ENCODE measurements at regions not wholly inside any gene's neighbourhood (a gene's known extent, or its start where the extent isn't known, plus 50 kb on each side); places are given as distances from the start of the nearest gene placed in this dataset.

- Histone ChIP-seq H3K4me3 (ENCODE audit: low read depth, low read length) (no peak overlapping the region), H3K27me3 (replicated peaks; ENCODE audit: control insufficient read depth, insufficient read depth, low read length) (no peaks in the 10 kb centered on the region), H3K4me1 (peaks cover 7% of the 10 kb centered on the region; the same call in 1 of the 2 replicates), H3K9me3 (no peaks in the 10 kb centered on the region), H3K36me3 (ENCODE audit: control insufficient read depth, insufficient read depth, low read length) (no peaks in the 10 kb centered on the region)
- Mint-ChIP-seq H3K4me3 (ENCODE audit: unreplicated experiment) (no peak overlapping the region), H3K4me1 (ENCODE audit: low read depth, unreplicated experiment) (no peaks in the 10 kb centered on the region), H3K9me3 (ENCODE audit: unreplicated experiment) (no peaks in the 10 kb centered on the region), H3K36me3 (ENCODE audit: insufficient read depth, unreplicated experiment) (no peaks in the 10 kb centered on the region), H3K27me3 (ENCODE audit: insufficient read depth, unreplicated experiment) (no peaks in the 10 kb centered on the region), H3K27ac (ENCODE audit: unreplicated experiment) (no peak overlapping the region)
- no peak for DNase-seq
- intact Hi-C loops (cut with micrococcal nuclease; ENCODE audit: unreplicated experiment), result no loop called here
- POLR2A ChIA-PET, result no interaction called here
- CTCF ChIA-PET, result no interaction called here
- no peak for TF ChIP-seq CTCF (IDR thresholded peaks at IDR 0.05; ENCODE audit: insufficient read depth in 1 of 2, low read depth in 1 of 2, low read length in 1 of 2, severe bottlenecking in 1 of 2, unreplicated experiment in 1 of 2)
- no TSS peak for BruUV-seq (replicated peaks)
Observed at GRCh38 chr14:43166163-43166562, 1340.9 kb downstream of the FSCB start.

GRCh38 chr14:43165651-43166050 is 1341.4 kb downstream of the FSCB start:
- H3K4me1 ChIP-seq, result peaks cover 7% of the 10 kb centered on the region; the same call in 1 of the 2 replicates
- DNase-seq, result no peak
- intact Hi-C loops (cut with micrococcal nuclease; ENCODE audit: unreplicated experiment), result no loop called here
- no peaks in the 10 kb centered on the region for H3K9me3 ChIP-seq
- no peaks in the 10 kb centered on the region for H3K27me3 ChIP-seq (replicated peaks; ENCODE audit: control insufficient read depth, insufficient read depth, low read length)
- H3K36me3 ChIP-seq (ENCODE audit: control insufficient read depth, insufficient read depth, low read length), result no peaks in the 10 kb centered on the region
- Mint-ChIP-seq H3K27ac (ENCODE audit: unreplicated experiment) (no peak overlapping the region), H3K4me3 (ENCODE audit: unreplicated experiment) (no peak overlapping the region), H3K36me3 (ENCODE audit: insufficient read depth, unreplicated experiment) (no peaks in the 10 kb centered on the region), H3K9me3 (ENCODE audit: unreplicated experiment) (no peaks in the 10 kb centered on the region), H3K27me3 (ENCODE audit: insufficient read depth, unreplicated experiment) (no peaks in the 10 kb centered on the region), H3K4me1 (ENCODE audit: low read depth, unreplicated experiment) (no peaks in the 10 kb centered on the region)
- BruUV-seq (replicated peaks), result no TSS peak
- H3K4me3 ChIP-seq (ENCODE audit: low read depth, low read length), result no peak overlapping the region
- ChIA-PET CTCF (no interaction called here), POLR2A (no interaction called here)
- TF ChIP-seq CTCF (IDR thresholded peaks at IDR 0.05; ENCODE audit: insufficient read depth in 1 of 2, low read depth in 1 of 2, low read length in 1 of 2, severe bottlenecking in 1 of 2, unreplicated experiment in 1 of 2), result no peak

GRCh38 chr14:43161477-43161876 is 1345.6 kb downstream of the FSCB start:
- H3K36me3 ChIP-seq (ENCODE audit: control insufficient read depth, insufficient read depth, low read length), result no peaks in the 10 kb centered on the region
- Mint-ChIP-seq H3K27ac (ENCODE audit: unreplicated experiment) (no peak overlapping the region), H3K4me1 (ENCODE audit: low read depth, unreplicated experiment) (no peaks in the 10 kb centered on the region), H3K9me3 (ENCODE audit: unreplicated experiment) (no peaks in the 10 kb centered on the region), H3K4me3 (ENCODE audit: unreplicated experiment) (no peak overlapping the region), H3K27me3 (ENCODE audit: insufficient read depth, unreplicated experiment) (no peaks in the 10 kb centered on the region), H3K36me3 (ENCODE audit: insufficient read depth, unreplicated experiment) (no peaks in the 10 kb centered on the region)
- no peak for DNase-seq
- no peaks in the 10 kb centered on the region for H3K4me1 ChIP-seq
- TF ChIP-seq CTCF (IDR thresholded peaks at IDR 0.05; ENCODE audit: insufficient read depth in 1 of 2, low read depth in 1 of 2, low read length in 1 of 2, severe bottlenecking in 1 of 2, unreplicated experiment in 1 of 2), result no peak
- intact Hi-C loops (cut with micrococcal nuclease; ENCODE audit: unreplicated experiment), result no loop called here
- ChIA-PET CTCF (no interaction called here), POLR2A (no interaction called here)
- H3K27me3 ChIP-seq (replicated peaks; ENCODE audit: control insufficient read depth, insufficient read depth, low read length), result no peaks in the 10 kb centered on the region
- no TSS peak for BruUV-seq (replicated peaks)
- no peaks in the 10 kb centered on the region for H3K9me3 ChIP-seq
- H3K4me3 ChIP-seq (ENCODE audit: low read depth, low read length), result no peak overlapping the region

All from Caco-2 (cell line).